ENCODE measurements at regions not wholly inside any gene's neighbourhood (a gene's known extent, or its start where the extent isn't known, plus 50 kb on each side); places are given as distances from the start of the nearest gene placed in this dataset.

- H3K27ac ChIP-seq: no peak overlapping the region
- TF ChIP-seq EZH2 (IDR thresholded peaks at IDR 0.05) (no peak), FOXP2 (optimal IDR thresholded peaks at IDR 0.05; ENCODE audit: control extremely low read depth, extremely low read length, insufficient read depth) (no peak), POLR2AphosphoS5 (IDR thresholded peaks at IDR 0.05; ENCODE audit: borderline replicate concordance, low read depth, low read length) (no peak)
- no peak for DNase-seq (ENCODE audit: low read depth, low spot score)
Observed at GRCh38 chr13:99829593-99830239, 141.9 kb downstream of the ZIC5 start.

GRCh38 chr13:99829161-99829560, 142.4 kb downstream of the ZIC5 start:
- no peaks in the 10 kb centered on the region for H3K9me3 ChIP-seq (ENCODE audit: low read depth, low read length)
- H3K9ac ChIP-seq (ENCODE audit: insufficient read length): no peak overlapping the region
- TF ChIP-seq POLR2AphosphoS5 (IDR thresholded peaks at IDR 0.05; ENCODE audit: borderline replicate concordance, low read depth, low read length): no peak
- no peak for TF ChIP-seq EZH2 (IDR thresholded peaks at IDR 0.05)
- no peak for TF ChIP-seq FOXP2 (optimal IDR thresholded peaks at IDR 0.05; ENCODE audit: control extremely low read depth, extremely low read length, insufficient read depth)
- H3K36me3 ChIP-seq (ENCODE audit: insufficient read depth, low read length): no peaks in the 10 kb centered on the region
- H3K27ac ChIP-seq: no peak overlapping the region
- H3K4me3 ChIP-seq: no peak overlapping the region
- DNase-seq (ENCODE audit: low read depth, low spot score): no peak

More at GRCh38 chr13:99829593-99830239, 141.9 kb downstream of the ZIC5 start:
- Histone ChIP-seq H3K9me3 (ENCODE audit: low read depth, low read length) (no peaks in the 10 kb centered on the region), H3K4me3 (no peak overlapping the region), H3K9ac (ENCODE audit: insufficient read length) (no peak overlapping the region), H3K36me3 (ENCODE audit: insufficient read depth, low read length) (no peaks in the 10 kb centered on the region)

GRCh38 chr13:99828735-99829134, 142.8 kb downstream of the ZIC5 start:
- Histone ChIP-seq H3K4me3 (no peak overlapping the region), H3K36me3 (ENCODE audit: insufficient read depth, low read length) (no peaks in the 10 kb centered on the region), H3K27ac (no peak overlapping the region), H3K9me3 (ENCODE audit: low read depth, low read length) (no peaks in the 10 kb centered on the region), H3K9ac (ENCODE audit: insufficient read length) (no peak overlapping the region)
- no peak for DNase-seq (ENCODE audit: low read depth, low spot score)
- TF ChIP-seq EZH2 (IDR thresholded peaks at IDR 0.05) (no peak), FOXP2 (optimal IDR thresholded peaks at IDR 0.05; ENCODE audit: control extremely low read depth, extremely low read length, insufficient read depth) (no peak), POLR2AphosphoS5 (IDR thresholded peaks at IDR 0.05; ENCODE audit: borderline replicate concordance, low read depth, low read length) (no peak)

GRCh38 chr13:99828123-99828522, 143.4 kb downstream of the ZIC5 start:
- no peak for TF ChIP-seq FOXP2 (optimal IDR thresholded peaks at IDR 0.05; ENCODE audit: control extremely low read depth, extremely low read length, insufficient read depth)
- no peak for TF ChIP-seq EZH2 (IDR thresholded peaks at IDR 0.05)
- TF ChIP-seq POLR2AphosphoS5 (IDR thresholded peaks at IDR 0.05; ENCODE audit: borderline replicate concordance, low read depth, low read length): no peak
- Histone ChIP-seq H3K4me3 (no peak overlapping the region), H3K36me3 (ENCODE audit: insufficient read depth, low read length) (no peaks in the 10 kb centered on the region), H3K27ac (no peak overlapping the region), H3K9ac (ENCODE audit: insufficient read length) (no peak overlapping the region), H3K9me3 (ENCODE audit: low read depth, low read length) (no peaks in the 10 kb centered on the region)
- DNase-seq (ENCODE audit: low read depth, low spot score): no peak

GRCh38 chr13:99827011-99827772, 144.4 kb downstream of the ZIC5 start:
- no peak for DNase-seq (ENCODE audit: low read depth, low spot score)
- Histone ChIP-seq H3K4me3 (no peak overlapping the region), H3K9ac (ENCODE audit: insufficient read length) (no peak overlapping the region), H3K36me3 (ENCODE audit: insufficient read depth, low read length) (no peaks in the 10 kb centered on the region), H3K9me3 (ENCODE audit: low read depth, low read length) (no peaks in the 10 kb centered on the region), H3K27ac (no peak overlapping the region)
- no peak for TF ChIP-seq EZH2 (IDR thresholded peaks at IDR 0.05)
- TF ChIP-seq FOXP2 (optimal IDR thresholded peaks at IDR 0.05; ENCODE audit: control extremely low read depth, extremely low read length, insufficient read depth): no peak

- H3K9ac ChIP-seq (ENCODE audit: insufficient read length): no peak overlapping the region
- H3K4me3 ChIP-seq: no peak overlapping the region
- H3K27ac ChIP-seq: no peak overlapping the region
- no peak for TF ChIP-seq EZH2 (IDR thresholded peaks at IDR 0.05)
- TF ChIP-seq POLR2AphosphoS5 (IDR thresholded peaks at IDR 0.05; ENCODE audit: borderline replicate concordance, low read depth, low read length): no peak
- no peak for TF ChIP-seq FOXP2 (optimal IDR thresholded peaks at IDR 0.05; ENCODE audit: control extremely low read depth, extremely low read length, insufficient read depth)
- no peak for DNase-seq (ENCODE audit: low read depth, low spot score)
- no peaks in the 10 kb centered on the region for H3K9me3 ChIP-seq (ENCODE audit: low read depth, low read length)
- no peaks in the 10 kb centered on the region for H3K36me3 ChIP-seq (ENCODE audit: insufficient read depth, low read length)
Observed at GRCh38 chr13:99823961-99824360, 147.6 kb downstream of the ZIC5 start.

GRCh38 chr13:99822820-99823219, 148.7 kb downstream of the ZIC5 start:
- H3K9ac ChIP-seq (ENCODE audit: insufficient read length): no peak overlapping the region
- H3K9me3 ChIP-seq (ENCODE audit: low read depth, low read length): no peaks in the 10 kb centered on the region
- no peak for TF ChIP-seq FOXP2 (optimal IDR thresholded peaks at IDR 0.05; ENCODE audit: control extremely low read depth, extremely low read length, insufficient read depth)
- no peak for TF ChIP-seq POLR2AphosphoS5 (IDR thresholded peaks at IDR 0.05; ENCODE audit: borderline replicate concordance, low read depth, low read length)
- TF ChIP-seq EZH2 (IDR thresholded peaks at IDR 0.05): no peak
- no peaks in the 10 kb centered on the region for H3K36me3 ChIP-seq (ENCODE audit: insufficient read depth, low read length)
- no peak for DNase-seq (ENCODE audit: low read depth, low spot score)
- no peak overlapping the region for H3K27ac ChIP-seq
- no peak overlapping the region for H3K4me3 ChIP-seq

- Histone ChIP-seq H3K4me3 (no peak overlapping the region), H3K9me3 (ENCODE audit: low read depth, low read length) (no peaks in the 10 kb centered on the region), H3K36me3 (ENCODE audit: insufficient read depth, low read length) (no peaks in the 10 kb centered on the region), H3K9ac (ENCODE audit: insufficient read length) (no peak overlapping the region), H3K27ac (no peak overlapping the region)
- DNase-seq (ENCODE audit: low read depth, low spot score): no peak
- TF ChIP-seq POLR2AphosphoS5 (IDR thresholded peaks at IDR 0.05; ENCODE audit: borderline replicate concordance, low read depth, low read length) (no peak), FOXP2 (optimal IDR thresholded peaks at IDR 0.05; ENCODE audit: control extremely low read depth, extremely low read length, insufficient read depth) (no peak), EZH2 (IDR thresholded peaks at IDR 0.05) (no peak)
Observed at GRCh38 chr13:99821741-99822140, 149.8 kb downstream of the ZIC5 start.

Measured in SK-N-MC (cell line).